Endodermal cell (in vitro differentiated cells): ENCODE measurements at regions not wholly inside any gene's neighbourhood (a gene's known extent, or its start where the extent isn't known, plus 50 kb on each side); places are given as distances from the start of the nearest gene placed in this dataset.
"Not testable (repeated sequence)": the region's sequence is repeated elsewhere in the genome, so short reads cannot be mapped to it uniquely, and the experiment has no call there.

Source experiments
- DNase-seq: peaks from one replicate; pipeline ENCODE4 v3.0.0-alpha.2; 2017
- H3K27ac ChIP-seq: 2 replicates; pipeline ENCODE4 v1.5.1; 2013; ENCODE audit warnings: mild to moderate bottlenecking, low read depth, low read length, moderate library complexity
- H3K27me3 ChIP-seq: 2 replicates; pipeline ENCODE4 v1.6.1; 2013; ENCODE audit warnings: mild to moderate bottlenecking, low read length, moderate library complexity; ENCODE audit not compliant: insufficient read depth, control insufficient read depth, poor library complexity, severe bottlenecking
- H3K36me3 ChIP-seq: 2 replicates; pipeline ENCODE4 v1.7.0; 2013; ENCODE audit warnings: mild to moderate bottlenecking, low read length, moderate library complexity; ENCODE audit not compliant: control insufficient read depth, insufficient read depth
- H3K4me1 ChIP-seq: one replicate; pipeline ENCODE4 v1.7.0; 2013; ENCODE audit warnings: low read length; ENCODE audit not compliant: control insufficient read depth, insufficient read depth
- H3K4me3 ChIP-seq: 2 replicates; pipeline ENCODE4 v1.5.1; 2013; ENCODE audit warnings: mild to moderate bottlenecking, low read length, moderate library complexity
- H3K9ac ChIP-seq: 2 replicates; pipeline ENCODE4 v1.6.1; 2013; ENCODE audit warnings: mild to moderate bottlenecking, low read length, moderate library complexity; ENCODE audit not compliant: poor library complexity, severe bottlenecking; ENCODE audit errors: extremely low read depth
- H3K9me3 ChIP-seq: 2 replicates; pipeline ENCODE4 v1.6.1; 2013; ENCODE audit warnings: mild to moderate bottlenecking, low read length, moderate library complexity; ENCODE audit not compliant: control insufficient read depth
- H3K27ac Mint-ChIP-seq: 2 replicates; pipeline ENCODE4 v1.8.0; 2020; ENCODE audit warnings: mixed read lengths
- H3K27me3 Mint-ChIP-seq: 2 replicates; pipeline ENCODE4 v1.8.0; 2021; ENCODE audit warnings: mild to moderate bottlenecking, mixed read lengths; ENCODE audit not compliant: insufficient read depth
- H3K36me3 Mint-ChIP-seq: 2 replicates; pipeline ENCODE4 v1.8.0; 2020; ENCODE audit warnings: low read depth, mixed read lengths
- H3K4me1 Mint-ChIP-seq: 2 replicates; pipeline ENCODE4 v1.8.0; 2020; ENCODE audit warnings: mixed read lengths
- H3K4me3 Mint-ChIP-seq: 2 replicates; pipeline ENCODE4 v1.8.0; 2020; ENCODE audit warnings: mild to moderate bottlenecking, moderate library complexity, mixed read lengths
- H3K9me3 Mint-ChIP-seq: 2 replicates; pipeline ENCODE4 v1.8.0; 2020; ENCODE audit warnings: mild to moderate bottlenecking, mixed read lengths
- WGBS, 2 experiments: methylation state at CpG; one replicate each; pipeline versions ENCODE4 v1.1.5 to v1.1.7; 2013; ENCODE audit warnings: missing lambda C conversion rate in 2 of 2, mixed read lengths in 1 of 2; ENCODE audit not compliant: insufficient coverage in 1 of 2, insufficient read length in 1 of 2; 5-methylcytosine and 5-hydroxymethylcytosine counted together
- TF ChIP-seq, protein P1 (sequence below): fragments of 200-600 bp; sonication (generic); conservative IDR thresholded peaks from 2 replicates; pipeline ENCODE4 v1.5.0; 2021; ENCODE audit warnings: antibody characterized with exemption, mild to moderate bottlenecking

DNA sequence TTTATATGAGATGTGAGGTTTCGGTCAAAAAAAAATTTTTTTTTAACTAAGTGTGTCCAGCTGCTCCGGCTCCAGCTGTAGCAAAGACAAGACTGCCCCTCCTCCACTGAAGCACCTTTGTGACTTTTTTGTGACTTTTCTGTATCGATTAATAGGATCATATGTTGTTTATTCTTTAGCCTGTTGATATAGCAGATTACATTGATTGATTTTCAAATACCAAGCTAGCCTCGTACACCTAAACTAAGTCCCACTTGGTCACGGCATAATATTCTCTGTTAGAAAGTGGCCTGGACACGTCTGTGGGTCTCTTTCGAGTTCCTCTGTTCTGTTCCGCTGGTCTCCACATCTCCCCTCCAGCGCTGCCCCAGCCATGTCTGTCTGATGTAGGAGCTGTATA is 126.8 kb downstream of the IGLL1 start:
- H3K27me3 ChIP-seq = no peaks in the 10 kb centered on the region
- Mint-ChIP-seq H3K9me3 (no peaks in the 10 kb centered on the region), H3K27me3 (peaks cover 2% of the 10 kb centered on the region), H3K4me3 (no peak overlapping the region), H3K36me3 (no peaks in the 10 kb centered on the region), H3K27ac (no peak overlapping the region), H3K4me1 (peaks cover 5% of the 10 kb centered on the region)
- no peaks in the 10 kb centered on the region for H3K36me3 ChIP-seq
- no peak for DNase-seq
- TF ChIP-seq, protein P1, sequence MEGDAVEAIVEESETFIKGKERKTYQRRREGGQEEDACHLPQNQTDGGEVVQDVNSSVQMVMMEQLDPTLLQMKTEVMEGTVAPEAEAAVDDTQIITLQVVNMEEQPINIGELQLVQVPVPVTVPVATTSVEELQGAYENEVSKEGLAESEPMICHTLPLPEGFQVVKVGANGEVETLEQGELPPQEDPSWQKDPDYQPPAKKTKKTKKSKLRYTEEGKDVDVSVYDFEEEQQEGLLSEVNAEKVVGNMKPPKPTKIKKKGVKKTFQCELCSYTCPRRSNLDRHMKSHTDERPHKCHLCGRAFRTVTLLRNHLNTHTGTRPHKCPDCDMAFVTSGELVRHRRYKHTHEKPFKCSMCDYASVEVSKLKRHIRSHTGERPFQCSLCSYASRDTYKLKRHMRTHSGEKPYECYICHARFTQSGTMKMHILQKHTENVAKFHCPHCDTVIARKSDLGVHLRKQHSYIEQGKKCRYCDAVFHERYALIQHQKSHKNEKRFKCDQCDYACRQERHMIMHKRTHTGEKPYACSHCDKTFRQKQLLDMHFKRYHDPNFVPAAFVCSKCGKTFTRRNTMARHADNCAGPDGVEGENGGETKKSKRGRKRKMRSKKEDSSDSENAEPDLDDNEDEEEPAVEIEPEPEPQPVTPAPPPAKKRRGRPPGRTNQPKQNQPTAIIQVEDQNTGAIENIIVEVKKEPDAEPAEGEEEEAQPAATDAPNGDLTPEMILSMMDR = no peak
- 93 to 96% methylated on average over 6 to 9 of the region's 9 CpGs for WGBS, 2 experiments
- H3K9me3 ChIP-seq = no peaks in the 10 kb centered on the region
- H3K27ac ChIP-seq = no peak overlapping the region
- no peak overlapping the region for H3K9ac ChIP-seq
- H3K4me3 ChIP-seq = no peak overlapping the region
- H3K4me1 ChIP-seq = no peaks in the 10 kb centered on the region

DNA sequence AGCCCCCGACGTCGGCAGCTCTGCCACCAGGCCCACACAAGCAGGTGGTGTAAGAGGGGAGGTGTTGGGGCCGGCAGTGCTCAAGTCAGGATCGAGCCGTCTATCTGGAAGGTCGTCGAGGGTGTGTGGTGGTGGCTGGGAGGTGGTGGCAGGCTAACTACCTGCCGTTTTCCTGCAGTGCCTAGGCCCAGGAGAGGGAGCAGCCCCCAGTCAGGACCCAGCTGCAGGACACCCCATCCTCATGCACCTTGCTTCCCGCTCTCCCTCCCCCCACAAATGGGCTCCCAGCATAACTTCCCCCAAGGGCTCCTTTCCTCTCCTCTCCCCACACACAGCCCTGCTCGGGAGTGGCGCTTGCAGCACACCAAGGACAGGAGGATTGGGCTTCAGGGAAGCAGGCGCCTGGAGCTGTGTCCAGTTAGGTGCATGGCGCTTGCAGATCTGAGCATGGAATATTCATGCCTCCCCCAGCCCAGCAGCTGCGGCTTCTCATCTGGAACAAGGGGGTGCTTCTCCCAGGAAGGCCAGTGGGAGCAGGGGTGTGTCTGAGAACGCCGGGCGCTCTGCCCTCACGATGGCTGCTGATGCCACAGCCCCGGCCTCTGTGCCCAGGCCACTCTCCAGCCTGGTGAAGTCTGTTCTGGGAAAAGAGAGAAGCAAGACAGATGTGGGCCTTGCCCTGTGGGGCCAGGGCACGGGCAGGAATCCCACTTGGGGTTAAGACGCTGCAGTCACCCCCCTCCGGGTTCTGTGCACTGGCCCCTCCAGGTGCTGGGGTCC is 127.7 kb downstream of the IGLL1 start:
- TF ChIP-seq, protein P1 = no peak

DNA sequence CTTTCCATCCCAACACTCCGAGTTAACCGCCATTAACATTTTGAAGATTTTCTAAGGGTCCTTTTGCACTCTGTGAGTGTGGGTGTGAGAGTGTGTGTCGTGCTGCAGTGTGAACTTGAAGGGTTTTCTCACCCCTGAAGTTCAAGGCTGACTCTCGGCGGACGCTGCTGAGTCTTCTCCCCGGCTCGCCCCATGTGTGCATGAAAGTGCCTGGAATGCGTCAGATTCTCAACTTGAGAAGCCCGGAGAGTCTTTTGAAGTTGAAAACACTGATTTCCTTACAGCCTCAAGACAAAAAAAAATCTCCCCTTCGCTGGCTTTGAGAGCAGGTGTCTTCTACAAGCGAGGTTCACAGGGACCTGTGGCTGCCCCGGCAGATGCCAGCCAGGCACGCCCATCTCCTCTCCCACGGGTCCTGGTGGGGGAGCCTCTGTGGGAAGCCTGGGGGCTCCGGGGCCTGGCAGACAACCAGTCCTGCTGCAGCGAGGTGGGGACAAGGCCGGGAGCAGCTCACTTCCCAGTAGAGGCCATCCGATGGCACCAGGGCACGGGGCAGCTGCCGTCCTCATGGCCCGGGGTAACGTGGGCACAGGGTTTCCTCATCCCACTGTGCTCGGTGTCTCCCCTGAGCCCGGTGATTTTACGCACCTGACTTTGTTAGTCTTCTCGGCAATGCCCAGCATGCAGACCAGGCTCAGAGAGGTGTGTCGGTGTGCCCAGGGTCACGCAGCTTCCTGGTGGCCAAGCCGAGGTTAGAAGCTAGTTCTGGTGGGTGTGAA is 128.4 kb downstream of the IGLL1 start:
- not testable (repeated sequence) for H3K9ac ChIP-seq, H3K9me3 ChIP-seq, H3K4me1 Mint-ChIP-seq, DNase-seq, H3K9me3 Mint-ChIP-seq, H3K27me3 ChIP-seq, H3K4me1 ChIP-seq, H3K27me3 Mint-ChIP-seq, H3K4me3 Mint-ChIP-seq, H3K27ac Mint-ChIP-seq, H3K27ac ChIP-seq, H3K4me3 ChIP-seq, H3K36me3 Mint-ChIP-seq, H3K36me3 ChIP-seq
- WGBS, 2 experiments = 83 to 94% methylated on average over 11 to 30 of the region's 30 CpGs

More for the DNA sequence above, 127.7 kb downstream of the IGLL1 start:
- H3K4me3 Mint-ChIP-seq = no peak overlapping the region
- H3K9me3 Mint-ChIP-seq = peaks cover under 1% of the 10 kb centered on the region
- no peak for DNase-seq
- no peak overlapping the region for H3K4me3 ChIP-seq
- no peak overlapping the region for H3K27ac Mint-ChIP-seq
- peaks cover 2% of the 10 kb centered on the region for H3K27me3 Mint-ChIP-seq
- no peaks in the 10 kb centered on the region for H3K36me3 ChIP-seq
- no peaks in the 10 kb centered on the region for H3K4me1 ChIP-seq
- no peaks in the 10 kb centered on the region for H3K9me3 ChIP-seq
- no peak overlapping the region for H3K27ac ChIP-seq
- no peaks in the 10 kb centered on the region for H3K27me3 ChIP-seq
- no peak overlapping the region for H3K9ac ChIP-seq
- peaks cover 5% of the 10 kb centered on the region for H3K4me1 Mint-ChIP-seq
- 89 to 90% methylated on average over 6 to 23 of the region's 23 CpGs for WGBS, 2 experiments
- H3K36me3 Mint-ChIP-seq = no peaks in the 10 kb centered on the region

DNA sequence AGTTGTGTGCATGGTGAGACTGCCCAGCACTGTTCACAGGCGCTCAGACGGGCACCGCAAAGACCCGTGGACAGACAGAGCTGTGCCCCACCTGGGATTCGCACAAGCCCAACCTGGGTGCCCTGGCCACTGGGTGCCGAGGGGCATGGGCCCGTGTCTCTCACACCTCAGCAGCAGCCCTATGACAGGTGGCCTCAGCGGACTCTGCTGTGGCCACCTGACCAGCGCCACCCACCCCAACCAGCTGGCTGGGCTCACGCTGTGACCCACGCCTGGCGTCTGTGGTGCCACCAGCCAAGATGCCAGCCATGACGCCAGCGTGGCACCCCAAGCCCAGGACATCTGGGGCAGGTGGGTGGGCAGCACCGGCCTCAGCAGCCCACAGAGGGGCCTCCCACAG is 129.3 kb downstream of the IGLL1 start:
- H3K27ac ChIP-seq, H3K4me3 Mint-ChIP-seq, H3K27ac Mint-ChIP-seq, H3K4me3 ChIP-seq, H3K4me1 Mint-ChIP-seq, DNase-seq, H3K36me3 ChIP-seq, H3K9me3 ChIP-seq, H3K9ac ChIP-seq, H3K36me3 Mint-ChIP-seq, H3K27me3 ChIP-seq, H3K4me1 ChIP-seq, H3K27me3 Mint-ChIP-seq: not testable (repeated sequence)
- 96 to 98% methylated on average over 6 to 15 of the region's 15 CpGs for WGBS, 2 experiments
- H3K9me3 Mint-ChIP-seq = peaks cover 12% of the 10 kb centered on the region
